ENCODE measurements at regions not wholly inside any gene's neighbourhood (a gene's known extent, or its start where the extent isn't known, plus 50 kb on each side); places are given as distances from the start of the nearest gene placed in this dataset.

GRCh38 chr14:83342590-83342989, 1808.9 kb upstream of the SEL1L start:
- no peak for TF ChIP-seq TAF1 (IDR thresholded peaks at IDR 0.05; ENCODE audit: low read depth, low read length)
- TF ChIP-seq POLR2A (IDR thresholded peaks at IDR 0.05; ENCODE audit: low read depth, low read length) = no peak
- no peak for TF ChIP-seq POLR2AphosphoS5 (IDR thresholded peaks at IDR 0.05; ENCODE audit: low read depth, low read length)
- no peak for TF ChIP-seq PAX5 (IDR thresholded peaks at IDR 0.05; ENCODE audit: insufficient read depth, low read length, severe bottlenecking)
- TF ChIP-seq SPI1 (IDR thresholded peaks at IDR 0.05; ENCODE audit: low read depth, low read length) = no peak

Data from GM12891 (cell line).